HG03457 (cell line): ENCODE measurements at regions not wholly inside any gene's neighbourhood (a gene's known extent, or its start where the extent isn't known, plus 50 kb on each side); places are given as distances from the start of the nearest gene placed in this dataset.
"Not testable (repeated sequence)": the region's sequence is repeated elsewhere in the genome, so short reads cannot be mapped to it uniquely, and the experiment has no call there.

Experiments
- ATAC-seq: cut with Tn5 transposase; IDR thresholded peaks from one replicate; pipeline ENCODE4 v1.9.1; 2021; ENCODE audit warnings: moderate number of reproducible peaks; ENCODE audit not compliant: unreplicated experiment

DNA sequence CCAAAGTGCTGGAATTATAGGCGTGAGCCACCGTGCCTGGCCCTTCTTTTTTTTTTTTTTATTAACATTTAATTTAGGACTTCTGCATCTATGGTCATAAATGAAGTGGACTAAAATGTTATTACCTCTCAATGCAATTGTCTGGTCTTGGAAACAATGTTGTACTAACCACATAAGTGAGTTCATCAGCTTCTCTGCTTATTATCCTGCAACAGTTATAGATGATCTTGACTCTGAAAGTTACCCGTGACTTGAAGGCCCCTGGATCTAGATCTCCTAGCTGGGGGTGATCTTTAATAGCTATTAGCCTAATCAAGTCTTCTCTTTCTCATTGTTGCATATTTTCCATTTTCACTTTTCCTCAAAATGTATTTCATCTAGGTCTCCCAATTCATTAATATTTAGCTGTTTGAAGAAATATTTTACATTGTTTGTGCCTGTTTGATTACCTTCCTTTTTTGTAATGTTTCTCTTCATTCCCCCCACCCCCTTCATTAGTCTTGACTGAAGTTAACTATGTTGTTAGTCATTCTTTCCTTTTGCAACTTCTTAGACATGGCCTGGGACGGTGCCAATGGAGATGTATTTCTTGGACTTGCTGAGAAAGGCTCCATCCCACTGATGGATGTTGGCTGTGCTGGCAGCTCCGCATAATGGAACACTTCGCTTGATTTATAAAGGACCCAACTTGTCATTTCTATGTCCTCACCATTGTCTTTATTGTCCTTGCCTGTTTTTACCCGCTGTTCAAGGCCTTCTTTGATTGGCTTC lies 141.6 kb upstream of the RIOK3 start:
- no peak for ATAC-seq

- no peak for ATAC-seq
These were observed 139.7 kb upstream of the RIOK3 start for GRCh38 chr18:23313379-23313778.

DNA sequence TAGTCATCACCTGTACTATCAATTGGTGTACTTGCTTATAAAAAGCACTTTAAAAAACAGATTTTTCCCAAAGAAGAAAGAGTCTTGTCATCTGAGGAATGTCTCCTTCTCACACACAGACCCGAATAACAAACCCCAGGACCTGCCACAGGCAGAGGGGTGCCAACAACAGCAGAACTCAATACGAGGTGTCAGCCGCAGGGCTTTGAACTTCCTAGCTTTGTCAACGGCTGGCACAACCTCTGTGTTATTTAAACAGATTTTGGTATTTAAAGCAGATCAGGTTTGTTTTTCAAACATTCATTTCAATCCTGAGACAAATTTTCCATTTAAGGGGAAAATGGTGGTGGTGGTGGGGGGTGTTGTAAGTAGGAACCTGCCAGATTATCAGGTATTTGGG lies 138.4 kb upstream of the RIOK3 start:
- no peak for ATAC-seq

GRCh38 chr18:23316316-23316715 lies 136.8 kb upstream of the RIOK3 start:
- ATAC-seq: no peak

GRCh38 chr18:23316988-23317387 lies 136.1 kb upstream of the RIOK3 start:
- ATAC-seq: no peak

DNA sequence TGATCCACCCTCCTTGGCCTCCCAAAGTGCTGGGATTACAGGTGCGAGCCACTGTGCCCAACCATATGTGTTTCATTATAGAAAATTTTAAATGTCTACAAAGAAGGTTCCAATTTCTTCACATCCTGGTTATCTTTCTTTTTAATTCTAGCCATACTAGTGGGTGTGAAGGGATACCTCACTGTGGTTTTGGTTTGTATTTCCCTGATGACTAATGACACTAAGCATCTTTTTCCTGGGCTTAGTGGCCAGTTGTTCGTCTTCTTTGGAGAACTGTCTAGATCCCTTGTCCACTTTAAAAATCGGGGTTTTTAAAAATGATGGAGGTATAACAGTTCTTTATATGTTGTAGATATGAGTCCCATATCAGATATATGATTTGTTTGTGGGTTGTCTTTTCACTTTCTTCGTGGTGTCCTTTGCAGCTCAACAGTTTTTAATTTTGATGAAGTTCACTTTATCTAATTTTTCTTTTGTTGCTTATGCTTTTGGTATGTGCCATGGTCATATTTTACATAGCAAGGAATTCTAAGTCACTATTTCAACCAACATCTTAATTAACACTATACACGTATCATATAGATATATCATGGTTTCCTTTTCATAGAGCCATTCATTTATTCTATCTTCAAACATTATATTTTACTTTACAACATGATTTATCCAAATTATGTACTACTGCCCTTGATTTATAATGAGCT lies 135.0 kb upstream of the RIOK3 start:
- no peak for ATAC-seq

DNA sequence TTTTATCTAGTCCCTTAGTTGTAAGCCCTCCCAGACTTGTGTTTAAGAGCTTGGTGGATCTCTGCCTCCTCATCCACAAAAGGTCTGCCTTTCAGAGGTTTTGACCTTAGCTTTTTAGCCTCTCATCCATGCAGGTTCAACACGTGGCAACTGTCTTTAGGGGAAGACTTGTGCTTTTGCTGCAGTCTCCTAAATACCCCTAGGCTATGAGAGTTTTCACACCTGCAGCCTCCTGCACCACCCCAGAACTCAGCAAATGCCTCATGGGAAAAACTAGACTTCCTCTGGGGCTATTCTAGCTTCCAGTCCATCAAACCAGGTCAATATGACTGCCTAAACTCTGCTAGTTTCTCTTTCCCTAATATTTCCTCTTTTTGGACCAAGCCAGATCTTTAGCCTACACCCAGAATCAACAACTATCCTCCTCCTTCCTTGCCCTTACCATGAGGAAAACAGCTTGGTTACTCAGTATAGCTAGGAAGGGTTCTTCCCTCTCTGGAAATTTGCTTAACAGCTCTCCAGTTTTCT lies 132.3 kb upstream of the RIOK3 start:
- no peak for ATAC-seq

GRCh38 chr18:23321996-23322395 lies 131.1 kb upstream of the RIOK3 start:
- no peak for ATAC-seq

- no peak for ATAC-seq
These were observed 128.9 kb upstream of the RIOK3 start for GRCh38 chr18:23324056-23324811.

DNA sequence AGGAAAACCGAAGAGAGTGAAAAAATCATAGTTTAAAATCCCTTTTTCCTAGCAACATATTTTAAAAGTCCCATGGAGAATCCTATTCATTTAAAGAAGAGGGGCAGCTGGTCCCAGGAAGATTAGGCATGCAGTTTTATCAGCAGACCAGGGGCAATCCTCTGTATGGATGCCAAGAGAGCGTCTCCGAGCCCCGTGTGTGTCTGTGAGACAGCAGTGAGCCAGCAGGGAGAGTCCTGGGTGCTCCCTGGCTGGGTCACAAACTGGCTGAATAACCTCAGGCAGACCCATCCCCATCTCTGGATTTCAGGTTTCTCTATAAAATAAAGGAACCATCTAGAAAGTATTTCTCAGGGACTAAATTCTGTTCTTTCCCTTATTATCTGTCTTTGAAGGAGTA lies 128.2 kb upstream of the RIOK3 start:
- ATAC-seq: no peak

DNA sequence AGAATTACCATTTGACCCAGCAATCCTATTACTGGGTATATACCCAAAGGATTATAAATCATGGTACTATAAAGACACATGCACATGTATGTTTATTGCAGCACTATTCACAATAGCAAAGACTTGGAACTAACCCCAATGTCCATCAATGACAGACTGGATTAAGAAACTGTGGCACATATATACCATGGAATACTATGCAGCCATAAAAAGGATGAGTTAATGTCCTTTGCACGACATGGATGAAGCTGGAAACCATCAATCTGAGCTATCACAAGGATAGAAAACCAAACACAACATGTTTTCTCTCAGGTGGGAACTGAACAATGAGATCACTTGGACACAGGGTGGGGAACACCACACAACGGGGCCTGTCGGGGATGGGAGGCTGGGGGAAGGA lies 123.4 kb upstream of the RIOK3 start:
- not testable (repeated sequence) for ATAC-seq

DNA sequence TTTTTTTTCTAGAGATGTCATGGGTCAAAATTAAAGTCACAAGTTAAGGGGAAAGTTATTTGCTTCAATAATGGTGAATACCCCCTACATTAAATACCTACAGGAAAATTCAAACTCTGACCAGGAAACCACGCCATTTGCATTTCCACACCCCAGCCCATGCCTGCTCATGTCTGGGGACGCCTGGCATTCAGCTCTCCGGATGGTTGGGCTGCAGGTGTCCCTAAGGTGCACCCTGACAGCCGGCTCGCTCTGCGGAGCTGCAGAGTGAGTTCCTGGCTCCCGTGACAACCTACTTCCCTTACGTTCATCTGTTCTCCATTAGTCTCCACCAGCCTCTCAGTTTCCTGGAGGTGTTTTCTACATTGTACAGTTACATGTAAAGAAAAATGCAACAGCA lies 122.7 kb upstream of the RIOK3 start:
- ATAC-seq: peak; percentile 86

DNA sequence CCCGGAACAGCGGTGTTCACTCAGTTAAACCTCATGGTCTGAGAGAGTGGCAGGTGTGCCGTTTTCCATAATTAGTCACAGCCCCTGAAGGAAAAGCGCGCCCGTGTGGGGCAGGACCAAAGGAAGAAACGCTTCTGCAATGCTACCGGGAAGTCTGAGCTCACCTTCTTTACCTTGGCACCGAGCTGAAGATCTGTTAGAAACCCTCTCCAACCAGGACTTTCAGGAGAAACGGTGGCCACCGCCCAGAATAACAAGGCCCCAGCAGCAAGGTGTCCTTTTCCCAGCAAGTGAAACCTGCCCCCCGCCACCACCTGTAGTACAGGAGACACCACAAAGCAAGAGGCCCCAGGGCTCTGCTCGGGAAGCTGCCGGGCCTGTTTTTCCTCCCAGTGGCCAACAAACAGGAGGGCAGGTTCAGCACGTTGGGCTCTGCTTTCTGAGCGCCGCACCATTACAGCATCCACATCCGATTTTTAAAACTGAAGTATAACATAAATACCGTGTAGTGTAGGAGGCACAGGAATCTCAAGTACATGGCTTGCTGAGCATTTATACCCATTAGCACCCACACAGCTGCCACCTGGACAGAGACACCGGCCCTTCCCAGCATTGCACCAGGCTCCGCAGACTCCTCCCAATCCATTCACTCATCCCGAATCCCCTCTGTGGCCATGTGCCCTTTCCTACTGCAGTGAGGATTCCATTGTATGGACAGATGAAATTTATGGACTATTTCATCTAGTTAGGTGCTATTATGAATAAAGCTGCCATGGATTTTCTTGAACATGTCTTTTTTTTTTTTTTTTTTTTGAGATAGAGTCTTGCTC lies 121.8 kb upstream of the RIOK3 start:
- ATAC-seq: no peak

DNA sequence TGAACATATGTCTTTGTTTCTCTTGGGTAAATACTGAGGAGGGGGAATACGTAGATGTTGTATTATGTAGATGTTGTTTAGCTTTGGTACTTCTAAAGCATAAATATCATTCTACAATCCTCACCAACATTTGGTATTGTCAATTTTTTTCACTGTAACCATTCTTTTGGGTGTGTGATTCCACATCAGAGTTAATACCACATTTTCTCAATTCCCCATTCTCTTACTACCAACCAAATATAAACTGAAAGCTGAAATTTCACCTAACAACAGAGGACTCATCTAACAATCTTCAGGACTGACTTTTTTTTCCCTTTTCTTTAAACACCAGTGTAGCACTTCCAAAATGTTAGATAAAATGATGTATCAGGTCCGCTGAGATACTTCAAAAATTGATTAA lies 120.7 kb upstream of the RIOK3 start:
- ATAC-seq: no peak

DNA sequence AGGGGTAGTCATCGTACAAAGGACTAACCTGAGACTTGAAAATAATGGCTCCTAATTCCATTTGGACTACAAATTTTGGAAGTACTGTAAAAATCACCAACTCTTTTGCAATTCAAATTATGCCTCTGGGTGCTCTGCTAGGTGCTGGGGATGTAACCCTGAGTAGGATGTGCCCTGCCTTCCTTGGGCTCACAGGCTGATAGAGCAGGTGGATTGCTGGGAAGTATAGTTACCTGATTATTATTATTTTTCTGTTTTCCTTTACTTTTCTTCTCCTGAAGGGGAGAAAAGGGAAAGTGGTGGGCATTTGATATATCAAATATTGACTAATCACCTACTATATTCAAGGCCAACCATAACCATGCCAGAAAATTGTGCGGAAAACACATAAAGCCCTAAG lies 119.3 kb upstream of the RIOK3 start:
- no peak for ATAC-seq

DNA sequence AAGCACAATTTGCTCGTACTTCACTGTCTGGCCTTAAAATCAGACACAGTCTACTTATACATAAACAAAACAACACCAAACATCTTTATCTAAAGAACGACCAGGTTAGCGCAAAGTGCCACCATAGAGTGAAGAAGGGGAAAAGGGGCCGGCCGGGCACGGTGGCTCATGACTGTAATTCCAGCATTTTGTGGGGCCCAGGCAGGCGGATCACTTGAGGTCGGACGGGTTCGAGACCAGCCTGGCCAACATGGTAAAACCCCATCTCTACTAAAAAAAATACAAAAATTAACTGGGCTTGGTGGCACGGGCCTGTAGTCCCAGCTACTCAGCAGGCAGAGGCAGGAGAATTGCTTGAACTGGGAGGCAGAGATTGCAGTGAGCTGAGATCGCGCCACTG lies 118.5 kb upstream of the RIOK3 start:
- no peak for ATAC-seq

GRCh38 chr18:23336101-23336500 lies 117.0 kb upstream of the RIOK3 start:
- no peak for ATAC-seq

GRCh38 chr18:23337599-23338444 lies 115.3 kb upstream of the RIOK3 start:
- no peak for ATAC-seq

- no peak for ATAC-seq
These were observed 112.4 kb upstream of the RIOK3 start for GRCh38 chr18:23340661-23341060.

DNA sequence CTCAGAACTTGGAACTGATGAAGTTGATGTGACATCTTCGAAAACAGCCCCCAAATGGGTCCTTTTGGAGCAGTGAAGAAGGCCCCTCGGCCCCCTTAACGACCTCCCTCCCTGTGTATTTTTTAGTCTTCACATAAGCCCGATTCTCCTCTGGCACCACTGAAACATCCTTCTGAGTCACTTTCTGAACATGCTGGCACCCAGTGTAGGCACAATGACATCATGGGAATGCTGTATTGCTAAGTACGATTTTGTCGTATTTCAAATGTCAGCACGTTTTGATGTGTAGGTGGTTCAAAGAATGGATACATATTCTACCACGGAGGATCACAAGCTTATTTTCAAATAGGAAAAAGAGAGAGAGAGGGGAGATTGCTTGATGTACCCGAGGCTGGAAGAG lies 111.7 kb upstream of the RIOK3 start:
- no peak for ATAC-seq
